Endothelial cell (in vitro differentiated cells): ENCODE measurements at regions not wholly inside any gene's neighbourhood (a gene's known extent, or its start where the extent isn't known, plus 50 kb on each side); places are given as distances from the start of the nearest gene placed in this dataset.

Experiments used
- DNase-seq: peaks from one replicate; pipeline ENCODE4 v3.0.0; 2021; ENCODE audit warnings: low spot score
- H3K27ac Mint-ChIP-seq: one replicate; pipeline ENCODE4 v1.8.0; 2021; ENCODE audit warnings: mixed read lengths, inconsistent platforms; ENCODE audit not compliant: unreplicated experiment
- H3K27me3 Mint-ChIP-seq: one replicate; pipeline ENCODE4 v1.8.0; 2021; ENCODE audit warnings: mild to moderate bottlenecking, moderate library complexity, mixed read lengths, inconsistent platforms; ENCODE audit not compliant: unreplicated experiment
- H3K36me3 Mint-ChIP-seq: one replicate; pipeline ENCODE4 v1.8.0; 2021; ENCODE audit warnings: mild to moderate bottlenecking, low read depth, mixed read lengths, inconsistent platforms; ENCODE audit not compliant: unreplicated experiment
- H3K4me1 Mint-ChIP-seq: one replicate; pipeline ENCODE4 v1.8.0; 2021; ENCODE audit warnings: mild to moderate bottlenecking, mixed read lengths, inconsistent platforms; ENCODE audit not compliant: unreplicated experiment
- H3K4me3 Mint-ChIP-seq: one replicate; pipeline ENCODE4 v1.8.0; 2021; ENCODE audit warnings: mild to moderate bottlenecking, mixed read lengths, inconsistent platforms; ENCODE audit not compliant: unreplicated experiment
- H3K9me3 Mint-ChIP-seq: one replicate; pipeline ENCODE4 v1.8.0; 2021; ENCODE audit warnings: mixed read lengths, inconsistent platforms; ENCODE audit not compliant: unreplicated experiment
- TF ChIP-seq, protein P1 (sequence below): fragments of 200-600 bp; sonication (generic); IDR thresholded peaks from one replicate; pipeline ENCODE4 v1.5.0; 2021; ENCODE audit warnings: antibody characterized with exemption; ENCODE audit not compliant: unreplicated experiment

DNA sequence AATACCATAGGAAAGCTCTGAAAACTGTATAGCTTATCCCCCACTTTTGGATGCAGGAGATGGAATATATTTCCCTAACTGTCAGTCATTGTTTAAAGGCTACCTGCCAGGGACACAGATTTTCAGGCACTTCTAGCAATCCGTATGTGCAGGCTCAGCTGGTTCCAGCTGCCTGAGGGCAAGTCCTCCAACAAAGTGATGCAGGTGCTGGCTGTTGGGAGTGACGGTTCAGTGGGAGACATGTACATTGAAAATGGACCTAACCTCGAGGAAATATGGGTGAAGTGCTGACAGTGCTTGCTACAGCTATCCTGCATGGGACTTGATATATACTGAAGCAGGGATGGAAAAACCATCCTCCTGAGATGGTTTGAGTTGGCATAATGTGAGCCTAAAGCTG, 153.1 kb upstream of the GAP43 start:
- H3K9me3 Mint-ChIP-seq: no peaks in the 10 kb centered on the region
- no peak overlapping the region for H3K4me3 Mint-ChIP-seq
- H3K36me3 Mint-ChIP-seq: no peaks in the 10 kb centered on the region
- no peaks in the 10 kb centered on the region for H3K27me3 Mint-ChIP-seq
- H3K4me1 Mint-ChIP-seq: peaks cover 3% of the 10 kb centered on the region
- TF ChIP-seq, protein P1, sequence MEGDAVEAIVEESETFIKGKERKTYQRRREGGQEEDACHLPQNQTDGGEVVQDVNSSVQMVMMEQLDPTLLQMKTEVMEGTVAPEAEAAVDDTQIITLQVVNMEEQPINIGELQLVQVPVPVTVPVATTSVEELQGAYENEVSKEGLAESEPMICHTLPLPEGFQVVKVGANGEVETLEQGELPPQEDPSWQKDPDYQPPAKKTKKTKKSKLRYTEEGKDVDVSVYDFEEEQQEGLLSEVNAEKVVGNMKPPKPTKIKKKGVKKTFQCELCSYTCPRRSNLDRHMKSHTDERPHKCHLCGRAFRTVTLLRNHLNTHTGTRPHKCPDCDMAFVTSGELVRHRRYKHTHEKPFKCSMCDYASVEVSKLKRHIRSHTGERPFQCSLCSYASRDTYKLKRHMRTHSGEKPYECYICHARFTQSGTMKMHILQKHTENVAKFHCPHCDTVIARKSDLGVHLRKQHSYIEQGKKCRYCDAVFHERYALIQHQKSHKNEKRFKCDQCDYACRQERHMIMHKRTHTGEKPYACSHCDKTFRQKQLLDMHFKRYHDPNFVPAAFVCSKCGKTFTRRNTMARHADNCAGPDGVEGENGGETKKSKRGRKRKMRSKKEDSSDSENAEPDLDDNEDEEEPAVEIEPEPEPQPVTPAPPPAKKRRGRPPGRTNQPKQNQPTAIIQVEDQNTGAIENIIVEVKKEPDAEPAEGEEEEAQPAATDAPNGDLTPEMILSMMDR: no peak
- H3K27ac Mint-ChIP-seq: no peak overlapping the region
- no peak for DNase-seq

DNA sequence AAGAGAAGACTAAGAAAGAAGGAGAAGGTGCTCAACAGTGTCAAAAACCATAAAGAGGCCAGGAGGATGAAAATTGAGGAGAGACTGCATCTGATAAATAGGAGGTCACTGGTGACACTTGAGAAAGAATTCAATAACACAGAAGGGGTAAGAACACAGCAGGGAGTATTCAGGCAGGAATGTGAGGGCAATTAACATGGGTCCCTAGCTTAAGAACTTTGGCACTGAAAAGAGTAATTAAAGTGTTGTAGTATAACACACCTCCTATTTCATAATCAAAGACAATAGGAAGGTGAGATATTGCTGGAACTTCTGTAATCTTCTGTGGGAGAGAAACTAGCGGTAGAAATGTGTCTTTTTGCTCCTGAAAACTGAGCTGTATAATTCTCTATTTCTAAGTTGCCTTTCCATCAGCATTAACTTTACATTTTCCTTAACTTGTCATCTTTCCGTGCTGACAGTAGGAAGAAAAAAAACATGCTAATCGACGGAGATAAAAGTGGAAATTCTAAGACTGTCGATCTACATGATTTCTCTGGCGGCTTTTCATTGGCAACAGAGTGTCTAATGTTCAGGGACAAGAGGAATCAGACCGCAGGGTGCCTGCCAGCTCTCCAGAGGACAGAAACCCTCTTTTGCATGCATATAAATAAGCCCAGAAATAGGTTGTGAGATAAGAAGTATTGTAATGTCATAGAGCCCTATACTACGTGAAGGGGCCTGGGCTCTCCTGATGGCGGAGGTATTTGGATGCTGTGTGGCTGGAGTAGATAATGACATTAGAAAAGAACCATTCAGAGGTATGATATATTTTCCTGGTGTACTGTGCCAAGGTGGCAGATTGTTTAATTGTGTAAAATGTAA, 147.9 kb upstream of the GAP43 start:
- H3K4me3 Mint-ChIP-seq: no peak overlapping the region
- peaks cover 4% of the 10 kb centered on the region for H3K4me1 Mint-ChIP-seq
- no peak overlapping the region for H3K27ac Mint-ChIP-seq
- H3K36me3 Mint-ChIP-seq: no peaks in the 10 kb centered on the region
- H3K27me3 Mint-ChIP-seq: no peaks in the 10 kb centered on the region
- TF ChIP-seq, protein P1: no peak
- no peak for DNase-seq
- no peaks in the 10 kb centered on the region for H3K9me3 Mint-ChIP-seq

DNA sequence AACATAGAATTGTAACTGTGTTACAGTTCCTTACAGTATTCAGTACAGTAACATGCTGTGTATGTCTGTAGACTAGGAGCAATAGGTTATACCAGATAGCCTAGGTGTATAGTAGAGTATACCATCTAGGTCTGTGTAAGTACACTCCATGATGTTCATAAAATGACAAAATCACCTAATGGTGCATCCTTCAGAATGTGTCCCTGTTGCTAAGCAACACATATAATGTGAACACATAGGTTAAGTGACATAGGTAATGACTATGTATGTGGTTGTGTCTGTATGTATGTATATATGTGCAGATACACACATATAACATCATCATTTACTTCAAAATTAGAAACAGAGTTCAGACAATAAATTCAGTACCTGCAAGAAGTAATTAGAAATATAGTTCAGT, 146.8 kb upstream of the GAP43 start:
- no peaks in the 10 kb centered on the region for H3K9me3 Mint-ChIP-seq
- H3K4me1 Mint-ChIP-seq: peaks cover 4% of the 10 kb centered on the region
- no peaks in the 10 kb centered on the region for H3K27me3 Mint-ChIP-seq
- H3K36me3 Mint-ChIP-seq: no peaks in the 10 kb centered on the region
- H3K4me3 Mint-ChIP-seq: no peak overlapping the region
- H3K27ac Mint-ChIP-seq: no peak overlapping the region
- TF ChIP-seq, protein P1: no peak
- no peak for DNase-seq

DNA sequence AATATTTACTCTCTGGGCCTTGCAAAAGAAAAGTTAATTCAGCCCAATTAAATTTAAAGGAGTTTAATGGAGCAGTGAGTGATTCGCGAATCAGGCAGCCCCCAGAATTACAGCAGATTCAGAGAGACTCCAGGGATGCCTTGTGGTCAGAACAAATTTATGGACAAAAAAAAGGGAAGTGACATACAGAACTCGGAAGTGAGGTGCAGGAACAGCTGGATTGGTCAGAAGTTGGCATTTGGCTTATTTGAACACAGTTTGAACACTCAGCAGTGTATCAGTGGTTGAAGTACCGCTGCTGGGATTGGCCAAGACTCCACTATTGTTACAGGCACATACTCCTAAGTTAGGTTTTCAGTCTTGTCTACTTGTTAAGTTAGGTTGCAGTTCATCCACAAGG, 145.0 kb upstream of the GAP43 start:
- no peaks in the 10 kb centered on the region for H3K9me3 Mint-ChIP-seq
- no peaks in the 10 kb centered on the region for H3K36me3 Mint-ChIP-seq

DNA sequence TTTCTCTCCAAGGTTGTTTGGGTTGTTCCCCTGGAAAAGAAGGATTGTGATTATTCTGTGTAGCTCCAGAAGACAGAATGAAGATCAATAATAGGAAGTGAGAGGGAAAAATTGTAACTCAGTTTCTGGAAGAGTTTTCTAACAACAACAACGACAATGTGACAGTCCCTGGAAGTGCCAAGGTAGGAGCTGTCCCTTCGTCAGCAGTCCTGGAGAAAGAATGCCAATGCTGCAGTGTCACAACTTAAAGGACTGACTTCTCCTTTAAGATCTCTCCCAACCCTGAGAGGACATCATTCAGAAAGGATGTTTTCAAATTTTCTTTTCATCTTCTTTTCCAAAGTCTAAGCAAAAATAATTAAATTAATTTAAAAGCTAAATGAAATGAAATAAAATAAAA, 136.4 kb upstream of the GAP43 start:
- no peak for DNase-seq
- H3K27me3 Mint-ChIP-seq: no peaks in the 10 kb centered on the region
- no peaks in the 10 kb centered on the region for H3K36me3 Mint-ChIP-seq
- no peaks in the 10 kb centered on the region for H3K9me3 Mint-ChIP-seq
- peaks cover 4% of the 10 kb centered on the region for H3K4me1 Mint-ChIP-seq
- TF ChIP-seq, protein P1: no peak
- H3K27ac Mint-ChIP-seq: no peak overlapping the region
- no peak overlapping the region for H3K4me3 Mint-ChIP-seq

More for the DNA sequence above, 145.0 kb upstream of the GAP43 start:
- peaks cover 4% of the 10 kb centered on the region for H3K4me1 Mint-ChIP-seq
- H3K4me3 Mint-ChIP-seq: no peak overlapping the region
- no peaks in the 10 kb centered on the region for H3K27me3 Mint-ChIP-seq
- DNase-seq: no peak
- TF ChIP-seq, protein P1: no peak
- no peak overlapping the region for H3K27ac Mint-ChIP-seq
